ENCODE measurements at regions not wholly inside any gene's neighbourhood (a gene's known extent, or its start where the extent isn't known, plus 50 kb on each side); places are given as distances from the start of the nearest gene placed in this dataset.
A peak's percentile ranks its signal among the peaks of the same experiment; 100 is the strongest.

- no peak for DNase-seq (ENCODE audit: low spot score)
Measured at GRCh38 chr2:145501920-145502319, 982.0 kb upstream of the ZEB2 start.

- no peak for DNase-seq (ENCODE audit: low spot score)
Measured at GRCh38 chr2:145495590-145495989, 975.7 kb upstream of the ZEB2 start.

- no peak for DNase-seq (ENCODE audit: low spot score)
Measured at GRCh38 chr2:145494441-145494840, 974.5 kb upstream of the ZEB2 start.

GRCh38 chr2:145488571-145488970 is 968.7 kb upstream of the ZEB2 start:
- DNase-seq (ENCODE audit: low spot score): no peak

- peak; percentile 22 for DNase-seq (ENCODE audit: low spot score)
Measured at GRCh38 chr2:145484448-145485097, 964.7 kb upstream of the ZEB2 start.

- no peak for DNase-seq (ENCODE audit: low spot score)
Measured at GRCh38 chr2:145483854-145484253, 963.9 kb upstream of the ZEB2 start.

- DNase-seq (ENCODE audit: low spot score): no peak
Measured at GRCh38 chr2:145481334-145481922, 961.5 kb upstream of the ZEB2 start.

- no peak for DNase-seq (ENCODE audit: low spot score)
Measured at GRCh38 chr2:145464866-145465265, 944.9 kb upstream of the ZEB2 start.

GRCh38 chr2:145460112-145460511 is 940.2 kb upstream of the ZEB2 start:
- no peak for DNase-seq (ENCODE audit: low spot score)

- peak; percentile 73 for DNase-seq (ENCODE audit: low spot score)
Measured at GRCh38 chr2:145431181-145431951, 911.4 kb upstream of the ZEB2 start.

- no peak for DNase-seq (ENCODE audit: low spot score)
Measured at GRCh38 chr2:145423809-145424208, 903.9 kb upstream of the ZEB2 start.

- DNase-seq (ENCODE audit: low spot score): no peak
Measured at GRCh38 chr2:145422576-145422975, 902.7 kb upstream of the ZEB2 start.

- no peak for DNase-seq (ENCODE audit: low spot score)
Measured at GRCh38 chr2:145421841-145422240, 901.9 kb upstream of the ZEB2 start.

GRCh38 chr2:145416640-145417039 is 896.7 kb upstream of the ZEB2 start:
- DNase-seq (ENCODE audit: low spot score): no peak

GRCh38 chr2:145415151-145415550 is 895.2 kb upstream of the ZEB2 start:
- DNase-seq (ENCODE audit: low spot score): no peak

GRCh38 chr2:145413261-145414030 is 893.5 kb upstream of the ZEB2 start:
- DNase-seq (ENCODE audit: low spot score): no peak

GRCh38 chr2:145412155-145412554 is 892.2 kb upstream of the ZEB2 start:
- no peak for DNase-seq (ENCODE audit: low spot score)

- DNase-seq (ENCODE audit: low spot score): peak; percentile 4
Measured at GRCh38 chr2:145411493-145411892, 891.6 kb upstream of the ZEB2 start.

GRCh38 chr2:145410086-145410485 is 890.2 kb upstream of the ZEB2 start:
- DNase-seq (ENCODE audit: low spot score): no peak

GRCh38 chr2:145408980-145409379 is 889.1 kb upstream of the ZEB2 start:
- DNase-seq (ENCODE audit: low spot score): no peak

- no peak for DNase-seq (ENCODE audit: low spot score)
Measured at GRCh38 chr2:145404690-145405089, 884.8 kb upstream of the ZEB2 start.

GRCh38 chr2:145402706-145403277 is 882.9 kb upstream of the ZEB2 start:
- no peak for DNase-seq (ENCODE audit: low spot score)

Measured in SW480 (cell line).